Inflammatory macrophage treated with lipopolysaccharide for 1 hour (primary cell): ENCODE measurements at regions not wholly inside any gene's neighbourhood (a gene's known extent, or its start where the extent isn't known, plus 50 kb on each side); places are given as distances from the start of the nearest gene placed in this dataset.
"Not testable (repeated sequence)": the region's sequence is repeated elsewhere in the genome, so short reads cannot be mapped to it uniquely, and the experiment has no call there.

ENCODE experiments used
- DNase-seq, 2 donors: peaks; one replicate each; pipeline ENCODE4 v3.0.0-alpha.2; 2020 to 2022

GRCh38 chr5:124044613-124045012 is 532.6 kb downstream of the CSNK1G3 start:
- no peak for DNase-seq

DNA sequence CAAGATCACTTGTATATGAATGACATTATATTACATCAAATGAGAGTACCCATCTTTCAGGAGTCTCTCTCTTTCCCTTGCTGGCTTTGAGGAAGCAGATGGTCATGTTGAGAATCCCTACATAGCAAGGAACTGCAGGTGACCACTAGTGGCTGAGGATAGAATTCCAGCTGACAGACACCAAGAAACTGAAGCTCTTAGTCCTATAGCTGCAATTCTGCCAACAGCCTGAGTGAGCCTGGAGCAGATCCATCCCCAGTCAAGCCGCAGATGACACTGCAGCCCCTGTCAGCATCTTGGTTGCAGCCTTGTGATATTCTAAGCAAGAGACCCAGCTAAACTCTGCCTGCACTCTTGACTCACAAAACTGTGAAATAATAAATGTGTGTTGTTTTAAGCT is 531.5 kb downstream of the CSNK1G3 start:
- DNase-seq, result no peak

GRCh38 chr5:124040799-124041198 is 528.8 kb downstream of the CSNK1G3 start:
- no peak for DNase-seq

GRCh38 chr5:124039410-124039809 is 527.4 kb downstream of the CSNK1G3 start:
- no peak for DNase-seq

DNA sequence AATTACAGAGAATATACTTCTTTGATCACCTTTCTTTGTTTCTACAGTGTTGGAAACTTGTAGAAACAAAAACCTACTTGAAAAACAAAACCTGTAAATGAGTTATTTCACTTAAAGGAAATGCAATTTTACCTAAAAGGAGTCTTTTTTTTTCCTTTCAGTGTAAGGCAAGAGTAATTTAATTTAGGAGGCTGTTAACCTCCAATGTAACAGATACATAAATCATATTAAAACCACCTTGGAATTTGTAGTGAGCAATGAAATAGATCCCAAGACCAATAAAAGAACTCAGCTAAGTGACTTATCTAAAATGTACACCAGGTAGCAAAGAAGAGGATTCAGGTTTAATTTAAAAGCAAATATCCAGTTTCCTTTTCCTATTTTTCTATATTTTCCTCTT is 524.8 kb downstream of the CSNK1G3 start:
- no peak for DNase-seq

DNA sequence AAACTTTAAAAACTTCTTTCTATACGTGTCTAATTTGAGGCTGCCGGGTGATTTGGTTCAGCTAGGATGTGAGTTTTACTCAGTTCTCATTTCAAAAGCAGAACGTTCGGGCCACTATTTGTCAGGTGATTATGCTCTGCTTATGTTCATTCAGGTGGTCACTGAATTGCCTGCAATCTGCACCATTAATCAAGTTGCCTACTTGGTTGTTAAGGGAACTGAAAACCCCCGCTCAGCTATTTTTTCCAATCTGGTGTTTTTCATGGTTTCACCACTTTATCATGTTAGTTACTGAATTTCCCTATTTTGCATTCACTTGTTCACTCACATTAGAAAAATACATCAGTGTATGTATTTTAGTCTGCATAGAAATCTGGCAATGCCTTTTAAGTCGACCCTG is 523.0 kb downstream of the CSNK1G3 start:
- DNase-seq, result no peak

DNA sequence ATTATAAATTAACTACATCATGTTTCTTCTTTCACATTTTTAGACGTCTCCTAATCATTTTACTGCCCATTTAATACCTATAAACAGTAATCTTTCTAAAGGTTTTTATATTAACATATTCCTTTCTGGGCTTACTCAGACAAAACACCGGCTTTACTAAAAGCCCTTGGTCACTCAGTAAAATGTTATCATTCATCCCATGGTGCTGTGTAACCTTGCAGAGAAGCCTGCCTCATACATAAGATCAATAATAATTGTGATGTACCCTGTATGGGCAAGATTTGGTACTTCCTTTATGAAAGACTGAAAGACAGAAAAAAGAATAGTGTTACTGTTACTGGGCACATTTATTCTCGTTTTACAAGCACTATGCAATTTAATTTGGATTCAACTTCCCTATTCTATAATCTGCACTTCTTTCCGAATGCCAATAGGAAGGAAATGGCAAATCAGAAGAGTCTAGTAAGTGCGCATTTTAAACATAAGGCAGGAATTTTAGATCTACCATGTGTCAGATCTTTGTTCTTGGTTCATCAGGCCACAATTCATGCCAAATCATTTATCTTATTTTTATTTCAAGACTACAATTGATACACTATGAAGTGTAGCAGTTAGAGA is 522.2 kb downstream of the CSNK1G3 start:
- no peak for DNase-seq

GRCh38 chr5:124030043-124030491 is 518.1 kb downstream of the CSNK1G3 start:
- DNase-seq, result no peak

- no peak for DNase-seq
Observed at GRCh38 chr5:124027441-124027840, 515.5 kb downstream of the CSNK1G3 start.

DNA sequence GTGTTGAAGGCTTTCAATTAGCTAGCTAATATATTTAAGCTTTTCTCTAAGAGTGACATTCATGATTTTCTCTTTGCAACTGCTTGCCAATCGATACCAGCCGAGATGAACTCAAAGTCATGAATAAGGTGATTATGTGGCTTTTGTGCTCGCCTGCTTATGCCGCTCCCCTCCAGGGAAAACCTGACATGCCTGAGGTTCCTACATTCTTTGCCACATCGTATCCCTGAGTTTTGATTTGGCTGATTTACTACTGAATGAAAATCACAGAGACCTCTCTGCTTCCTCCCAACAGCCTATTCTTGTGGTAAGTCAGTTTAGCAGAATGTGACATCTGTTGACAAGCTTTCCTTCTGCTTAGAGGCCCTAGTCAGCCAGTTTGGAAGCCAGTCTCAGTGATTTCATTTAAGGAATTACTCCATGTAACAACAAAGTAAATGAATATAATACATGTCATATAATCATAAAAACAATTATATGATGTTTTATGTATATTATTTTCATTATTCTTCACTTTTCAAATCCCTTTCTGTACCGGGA is 513.4 kb downstream of the CSNK1G3 start:
- DNase-seq, result no peak

DNA sequence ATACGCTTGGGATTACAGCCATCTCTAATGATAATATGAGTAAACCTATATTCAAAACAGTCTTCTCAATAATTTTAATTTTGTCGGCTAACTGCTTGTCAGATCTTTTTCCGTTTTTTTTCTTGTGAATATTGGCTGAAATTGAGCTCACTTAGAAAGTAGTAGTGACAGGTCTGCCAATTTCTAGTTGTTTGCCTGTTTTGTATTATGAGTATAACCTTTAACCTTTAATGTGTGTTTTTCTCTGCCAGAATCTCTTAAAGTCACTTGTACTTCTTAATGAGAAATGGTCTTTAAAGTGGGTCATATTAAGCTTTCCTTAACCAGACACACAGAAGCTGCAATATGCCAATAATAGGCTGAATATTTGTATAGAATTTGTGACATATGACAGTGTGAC is 511.0 kb downstream of the CSNK1G3 start:
- DNase-seq, result no peak

- DNase-seq, result no peak
Observed at GRCh38 chr5:124021776-124022175, 509.8 kb downstream of the CSNK1G3 start.

- DNase-seq, result no peak
Observed at GRCh38 chr5:124021066-124021641, 509.2 kb downstream of the CSNK1G3 start.

DNA sequence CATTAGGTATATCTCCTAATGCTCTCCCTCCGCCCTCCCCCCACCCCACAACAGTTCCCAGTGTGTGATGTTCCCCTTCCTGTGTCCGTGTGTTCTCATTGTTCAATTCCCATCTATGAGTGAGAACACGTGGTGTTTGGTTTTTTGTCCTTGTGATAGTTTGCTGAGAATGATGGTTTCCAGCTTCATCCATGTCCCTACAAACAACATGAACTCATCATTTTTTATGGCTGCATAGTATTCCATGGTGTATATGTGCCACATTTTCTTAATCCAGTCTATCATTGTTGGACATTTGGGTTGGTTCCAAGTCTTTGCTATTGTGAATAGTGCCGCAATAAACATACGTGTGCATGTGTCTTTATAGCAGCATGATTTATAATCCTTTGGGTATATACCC is 505.3 kb downstream of the CSNK1G3 start:
- DNase-seq, result not testable (repeated sequence)

DNA sequence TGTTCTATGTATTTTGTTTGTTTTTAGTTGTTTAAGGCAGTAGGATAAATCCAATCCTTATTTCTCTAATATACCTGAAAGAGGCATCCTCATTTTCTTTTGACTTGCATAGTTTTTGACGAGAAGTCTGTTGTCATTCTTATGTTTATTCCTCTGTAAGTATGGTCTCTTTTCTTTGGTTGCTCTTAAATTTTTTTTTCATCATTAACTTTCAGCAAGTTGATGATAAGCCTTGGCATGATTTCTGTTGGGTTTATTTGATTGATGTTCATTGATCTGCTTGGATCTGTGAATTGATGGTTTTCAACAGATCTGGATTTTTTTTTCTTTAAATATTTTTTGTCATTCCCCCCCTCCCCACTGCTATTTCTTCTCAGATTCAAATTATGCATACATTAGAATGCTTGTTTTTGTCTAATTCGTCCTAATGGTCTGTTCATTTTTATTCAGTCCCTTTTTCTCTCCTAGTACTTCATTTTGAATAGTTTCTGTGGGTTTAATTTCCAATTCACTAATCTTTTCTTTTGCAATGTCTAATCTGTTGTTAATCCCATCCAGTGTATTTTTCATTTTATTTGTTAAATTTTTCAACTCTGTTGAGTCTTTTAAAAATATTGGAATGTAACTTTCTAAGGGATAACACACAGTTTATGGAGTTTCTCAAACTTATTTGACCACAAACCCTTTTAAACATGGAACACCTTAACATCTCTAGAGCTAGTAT is 495.9 kb downstream of the CSNK1G3 start:
- DNase-seq, result no peak

GRCh38 chr5:124001036-124001615 is 489.1 kb downstream of the CSNK1G3 start:
- DNase-seq, result no peak

DNA sequence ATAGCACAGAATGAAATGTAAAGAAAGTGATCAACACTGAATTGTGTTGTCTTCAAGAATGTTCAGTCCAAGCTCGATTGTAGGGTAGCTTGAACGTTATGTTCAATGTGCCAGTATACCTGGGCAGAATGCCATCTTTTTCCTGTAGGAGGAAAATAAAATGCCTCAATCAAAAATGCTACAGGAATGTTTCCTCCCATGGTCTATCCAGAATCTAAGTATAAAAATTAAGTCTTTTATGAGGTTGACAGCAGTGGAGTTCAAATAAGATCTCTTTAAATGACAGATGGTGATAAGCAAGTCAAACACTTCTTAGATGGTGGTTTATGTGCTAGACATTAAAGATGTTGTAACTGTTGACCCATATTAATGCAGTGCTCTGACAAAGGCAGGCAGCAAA is 488.6 kb downstream of the CSNK1G3 start:
- DNase-seq, result no peak

DNA sequence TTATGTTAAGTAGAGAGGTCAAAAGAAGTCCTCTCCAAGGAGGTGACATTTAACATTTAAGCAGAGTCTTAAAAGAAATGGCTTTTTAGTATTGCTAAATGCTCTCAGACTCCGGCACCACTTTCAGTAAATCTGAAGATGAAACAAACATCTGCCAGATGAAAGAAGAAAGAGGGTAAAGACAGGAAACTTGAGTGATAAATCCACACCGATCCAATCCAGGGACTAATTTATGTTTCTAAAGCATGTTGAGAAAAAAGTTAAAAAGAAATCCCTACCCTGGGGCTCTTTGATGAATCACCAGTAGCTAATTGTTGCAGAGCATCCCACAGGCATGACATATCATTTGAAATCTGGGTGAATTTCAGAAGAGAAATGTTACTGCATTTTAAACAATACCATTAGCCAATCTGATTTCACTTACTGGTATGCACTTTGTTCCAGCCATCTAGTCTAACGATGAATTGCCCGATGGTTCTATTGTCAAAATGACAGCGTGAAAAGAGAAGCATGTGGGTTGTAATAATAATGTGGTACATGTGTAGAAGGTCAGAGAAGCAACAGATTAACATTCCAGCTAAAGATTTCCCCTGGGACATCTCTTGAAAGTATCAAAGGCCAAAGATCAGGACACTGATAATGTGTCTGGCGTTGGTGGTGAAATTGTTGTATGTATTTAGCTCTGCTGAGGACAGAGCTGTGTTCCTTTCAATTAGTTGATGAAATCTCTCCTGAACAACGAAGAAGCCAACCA is 485.7 kb downstream of the CSNK1G3 start:
- no peak for DNase-seq

GRCh38 chr5:123997064-123997461 is 485.1 kb downstream of the CSNK1G3 start:
- DNase-seq, result no peak

DNA sequence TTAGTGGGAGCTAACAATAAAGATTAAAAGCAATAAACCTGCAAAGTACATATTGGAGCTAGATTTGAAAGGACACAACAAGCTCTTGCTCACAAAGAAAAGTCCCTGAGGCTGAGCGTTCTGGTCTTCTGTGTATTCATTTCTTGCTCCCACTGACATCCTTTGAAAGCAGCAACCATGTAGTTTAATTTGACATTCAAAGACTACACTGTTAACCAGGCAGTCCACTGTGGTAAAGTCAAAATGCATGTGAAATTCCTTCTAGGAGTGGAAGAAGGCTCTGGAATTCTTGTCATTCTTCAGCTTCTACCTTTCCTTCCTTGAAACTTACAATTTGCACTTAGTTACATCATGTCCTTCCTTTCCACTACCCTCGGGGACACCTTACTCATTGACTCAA is 480.7 kb downstream of the CSNK1G3 start:
- DNase-seq, result no peak

- no peak for DNase-seq
Observed at GRCh38 chr5:123987956-123988355, 476.0 kb downstream of the CSNK1G3 start.

DNA sequence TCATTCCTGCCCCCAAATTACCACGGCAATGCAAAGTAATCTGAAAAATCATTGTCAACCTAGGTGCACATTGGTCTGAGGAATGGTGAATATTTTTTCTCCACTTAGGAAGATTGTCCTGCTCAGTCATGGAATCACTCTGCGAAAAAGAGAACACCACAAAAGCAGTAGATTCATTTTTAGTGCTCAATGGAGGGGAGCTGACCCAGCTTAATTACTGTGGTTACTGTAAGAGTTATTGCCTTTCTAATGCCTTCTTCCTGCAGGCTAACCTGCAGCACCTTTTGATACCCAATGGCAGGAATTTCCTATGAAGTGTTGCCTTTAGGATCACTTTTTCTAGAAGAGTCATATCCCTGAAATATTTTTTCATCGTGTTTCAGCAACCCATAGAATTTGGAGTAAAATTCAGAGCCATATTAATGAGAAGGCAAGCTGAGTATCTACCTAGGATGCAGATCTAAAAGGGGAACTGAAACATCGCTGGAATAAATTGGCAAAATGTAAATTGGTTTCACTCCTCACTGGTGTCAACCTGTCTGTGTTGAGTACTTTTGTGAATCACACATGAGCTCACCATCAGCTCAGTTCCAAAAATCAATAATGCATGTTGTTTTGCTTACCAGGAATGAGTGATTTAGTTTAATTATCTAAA is 464.5 kb downstream of the CSNK1G3 start:
- no peak for DNase-seq
